ENCODE measurements at regions not wholly inside any gene's neighbourhood (a gene's known extent, or its start where the extent isn't known, plus 50 kb on each side); places are given as distances from the start of the nearest gene placed in this dataset.

- Histone ChIP-seq H3K36me3 (ENCODE audit: control insufficient read depth in 5 of 5, insufficient read depth in 5 of 5, low read length in 5 of 5) (no peaks in the 10 kb centered on the region), H3K27me3 (ENCODE audit: control insufficient read depth in 5 of 5, insufficient read depth in 4 of 5, low read length in 5 of 5) (no peaks in the 10 kb centered on the region), H3K27ac (ENCODE audit: low read depth, low read length) (no peak overlapping the region), H3K9ac (ENCODE audit: low read length in 5 of 5) (no peak overlapping the region), H3K4me3 (ENCODE audit: low read depth in 1 of 5, low read length in 5 of 5) (no peak overlapping the region), H3K4me1 (ENCODE audit: control insufficient read depth in 5 of 5, insufficient read depth in 5 of 5, low read length in 5 of 5) (no peaks in the 10 kb centered on the region), H3K9me3 (ENCODE audit: control insufficient read depth in 5 of 5, low read length in 5 of 5) (peaks cover 0 to 6% (median 3%) of the 10 kb centered on the region in 5 donors)
These were observed 1139.7 kb upstream of the CELF2 start for GRCh38 chr10:9877978-9878377.

GRCh38 chr10:9878383-9878782 lies 1139.3 kb upstream of the CELF2 start:
- H3K9me3 ChIP-seq (ENCODE audit: control insufficient read depth in 5 of 5, low read length in 5 of 5): peaks cover 1 to 7% (median 7%) of the 10 kb centered on the region in 5 donors
- no peaks in the 10 kb centered on the region for H3K4me1 ChIP-seq (ENCODE audit: control insufficient read depth in 5 of 5, insufficient read depth in 5 of 5, low read length in 5 of 5)
- no peak overlapping the region for H3K4me3 ChIP-seq (ENCODE audit: low read depth in 1 of 5, low read length in 5 of 5)
- H3K9ac ChIP-seq (ENCODE audit: low read length in 5 of 5): no peak overlapping the region
- no peaks in the 10 kb centered on the region for H3K36me3 ChIP-seq (ENCODE audit: control insufficient read depth in 5 of 5, insufficient read depth in 5 of 5, low read length in 5 of 5)
- no peaks in the 10 kb centered on the region for H3K27me3 ChIP-seq (ENCODE audit: control insufficient read depth in 5 of 5, insufficient read depth in 4 of 5, low read length in 5 of 5)
- H3K27ac ChIP-seq (ENCODE audit: low read depth, low read length): no peak overlapping the region

GRCh38 chr10:9885761-9886160 lies 1131.9 kb upstream of the CELF2 start:
- no peak overlapping the region for H3K9ac ChIP-seq (ENCODE audit: low read length in 5 of 5)
- no peaks in the 10 kb centered on the region for H3K36me3 ChIP-seq (ENCODE audit: control insufficient read depth in 5 of 5, insufficient read depth in 5 of 5, low read length in 5 of 5)
- no peak overlapping the region for H3K27ac ChIP-seq (ENCODE audit: low read depth, low read length)
- H3K27me3 ChIP-seq (ENCODE audit: control insufficient read depth in 5 of 5, insufficient read depth in 4 of 5, low read length in 5 of 5): no peaks in the 10 kb centered on the region
- no peaks in the 10 kb centered on the region for H3K4me1 ChIP-seq (ENCODE audit: control insufficient read depth in 5 of 5, insufficient read depth in 5 of 5, low read length in 5 of 5)
- H3K9me3 ChIP-seq (ENCODE audit: control insufficient read depth in 5 of 5, low read length in 5 of 5): peaks cover 0 to 10% (median 7%) of the 10 kb centered on the region in 5 donors
- H3K4me3 ChIP-seq (ENCODE audit: low read depth in 1 of 5, low read length in 5 of 5): no peak overlapping the region

GRCh38 chr10:9886772-9887171 lies 1130.9 kb upstream of the CELF2 start:
- H3K36me3 ChIP-seq (ENCODE audit: control insufficient read depth in 5 of 5, insufficient read depth in 5 of 5, low read length in 5 of 5): no peaks in the 10 kb centered on the region

GRCh38 chr10:9895453-9895852 lies 1122.2 kb upstream of the CELF2 start:
- H3K27ac ChIP-seq (ENCODE audit: low read depth, low read length): no peak overlapping the region

More at GRCh38 chr10:9886772-9887171, 1130.9 kb upstream of the CELF2 start:
- no peaks in the 10 kb centered on the region for H3K4me1 ChIP-seq (ENCODE audit: control insufficient read depth in 5 of 5, insufficient read depth in 5 of 5, low read length in 5 of 5)
- H3K27me3 ChIP-seq (ENCODE audit: control insufficient read depth in 5 of 5, insufficient read depth in 4 of 5, low read length in 5 of 5): no peaks in the 10 kb centered on the region
- H3K27ac ChIP-seq (ENCODE audit: low read depth, low read length): no peak overlapping the region
- peaks cover 0 to 10% (median 7%) of the 10 kb centered on the region in 5 donors for H3K9me3 ChIP-seq (ENCODE audit: control insufficient read depth in 5 of 5, low read length in 5 of 5)
- no peak overlapping the region for H3K9ac ChIP-seq (ENCODE audit: low read length in 5 of 5)
- H3K4me3 ChIP-seq (ENCODE audit: low read depth in 1 of 5, low read length in 5 of 5): no peak overlapping the region

GRCh38 chr10:9895981-9896380 lies 1121.7 kb upstream of the CELF2 start:
- Histone ChIP-seq H3K36me3 (ENCODE audit: control insufficient read depth in 5 of 5, insufficient read depth in 5 of 5, low read length in 5 of 5) (no peaks in the 10 kb centered on the region), H3K4me3 (ENCODE audit: low read depth in 1 of 5, low read length in 5 of 5) (no peak overlapping the region), H3K27me3 (ENCODE audit: control insufficient read depth in 5 of 5, insufficient read depth in 4 of 5, low read length in 5 of 5) (no peaks in the 10 kb centered on the region), H3K4me1 (ENCODE audit: control insufficient read depth in 5 of 5, insufficient read depth in 5 of 5, low read length in 5 of 5) (no peaks in the 10 kb centered on the region), H3K9me3 (ENCODE audit: control insufficient read depth in 5 of 5, low read length in 5 of 5) (peaks cover 0 to 4% (median 3%) of the 10 kb centered on the region in 5 donors), H3K27ac (ENCODE audit: low read depth, low read length) (no peak overlapping the region), H3K9ac (ENCODE audit: low read length in 5 of 5) (no peak overlapping the region)

More at GRCh38 chr10:9895453-9895852, 1122.2 kb upstream of the CELF2 start:
- Histone ChIP-seq H3K4me1 (ENCODE audit: control insufficient read depth in 5 of 5, insufficient read depth in 5 of 5, low read length in 5 of 5) (no peaks in the 10 kb centered on the region), H3K9me3 (ENCODE audit: control insufficient read depth in 5 of 5, low read length in 5 of 5) (peaks cover 0 to 4% (median 3%) of the 10 kb centered on the region in 5 donors), H3K4me3 (ENCODE audit: low read depth in 1 of 5, low read length in 5 of 5) (no peak overlapping the region), H3K27me3 (ENCODE audit: control insufficient read depth in 5 of 5, insufficient read depth in 4 of 5, low read length in 5 of 5) (no peaks in the 10 kb centered on the region), H3K9ac (ENCODE audit: low read length in 5 of 5) (no peak overlapping the region), H3K36me3 (ENCODE audit: control insufficient read depth in 5 of 5, insufficient read depth in 5 of 5, low read length in 5 of 5) (no peaks in the 10 kb centered on the region)

- Histone ChIP-seq H3K27ac (ENCODE audit: low read depth, low read length) (no peak overlapping the region), H3K4me3 (ENCODE audit: low read depth in 1 of 5, low read length in 5 of 5) (no peak overlapping the region), H3K27me3 (ENCODE audit: control insufficient read depth in 5 of 5, insufficient read depth in 4 of 5, low read length in 5 of 5) (no peaks in the 10 kb centered on the region), H3K9ac (ENCODE audit: low read length in 5 of 5) (no peak overlapping the region), H3K36me3 (ENCODE audit: control insufficient read depth in 5 of 5, insufficient read depth in 5 of 5, low read length in 5 of 5) (no peaks in the 10 kb centered on the region), H3K9me3 (ENCODE audit: control insufficient read depth in 5 of 5, low read length in 5 of 5) (no peaks in the 10 kb centered on the region), H3K4me1 (ENCODE audit: control insufficient read depth in 5 of 5, insufficient read depth in 5 of 5, low read length in 5 of 5) (no peaks in the 10 kb centered on the region)
These were observed 1118.9 kb upstream of the CELF2 start for GRCh38 chr10:9898633-9899395.

GRCh38 chr10:9900751-9901150 lies 1116.9 kb upstream of the CELF2 start:
- Histone ChIP-seq H3K27ac (ENCODE audit: low read depth, low read length) (no peak overlapping the region), H3K4me3 (ENCODE audit: low read depth in 1 of 5, low read length in 5 of 5) (no peak overlapping the region), H3K27me3 (ENCODE audit: control insufficient read depth in 5 of 5, insufficient read depth in 4 of 5, low read length in 5 of 5) (no peaks in the 10 kb centered on the region), H3K9ac (ENCODE audit: low read length in 5 of 5) (no peak overlapping the region), H3K4me1 (ENCODE audit: control insufficient read depth in 5 of 5, insufficient read depth in 5 of 5, low read length in 5 of 5) (no peaks in the 10 kb centered on the region), H3K9me3 (ENCODE audit: control insufficient read depth in 5 of 5, low read length in 5 of 5) (peaks cover 0 to 4% (median under 1%) of the 10 kb centered on the region in 5 donors), H3K36me3 (ENCODE audit: control insufficient read depth in 5 of 5, insufficient read depth in 5 of 5, low read length in 5 of 5) (no peaks in the 10 kb centered on the region)

GRCh38 chr10:9901971-9902370 lies 1115.7 kb upstream of the CELF2 start:
- H3K36me3 ChIP-seq (ENCODE audit: control insufficient read depth in 5 of 5, insufficient read depth in 5 of 5, low read length in 5 of 5): no peaks in the 10 kb centered on the region
- no peak overlapping the region for H3K9ac ChIP-seq (ENCODE audit: low read length in 5 of 5)
- H3K27me3 ChIP-seq (ENCODE audit: control insufficient read depth in 5 of 5, insufficient read depth in 4 of 5, low read length in 5 of 5): no peaks in the 10 kb centered on the region

GRCh38 chr10:9910446-9910845 lies 1107.2 kb upstream of the CELF2 start:
- Histone ChIP-seq H3K4me1 (ENCODE audit: control insufficient read depth in 5 of 5, insufficient read depth in 5 of 5, low read length in 5 of 5) (no peaks in the 10 kb centered on the region), H3K9ac (ENCODE audit: low read length in 5 of 5) (no peak overlapping the region), H3K36me3 (ENCODE audit: control insufficient read depth in 5 of 5, insufficient read depth in 5 of 5, low read length in 5 of 5) (no peaks in the 10 kb centered on the region), H3K27ac (ENCODE audit: low read depth, low read length) (no peak overlapping the region), H3K9me3 (ENCODE audit: control insufficient read depth in 5 of 5, low read length in 5 of 5) (peaks cover 4 to 10% (median 5%) of the 10 kb centered on the region in 5 donors), H3K27me3 (ENCODE audit: control insufficient read depth in 5 of 5, insufficient read depth in 4 of 5, low read length in 5 of 5) (no peaks in the 10 kb centered on the region), H3K4me3 (ENCODE audit: low read depth in 1 of 5, low read length in 5 of 5) (no peak overlapping the region)

More at GRCh38 chr10:9901971-9902370, 1115.7 kb upstream of the CELF2 start:
- Histone ChIP-seq H3K4me3 (ENCODE audit: low read depth in 1 of 5, low read length in 5 of 5) (no peak overlapping the region), H3K9me3 (ENCODE audit: control insufficient read depth in 5 of 5, low read length in 5 of 5) (peaks cover 3 to 8% (median 4%) of the 10 kb centered on the region in 5 donors), H3K4me1 (ENCODE audit: control insufficient read depth in 5 of 5, insufficient read depth in 5 of 5, low read length in 5 of 5) (no peaks in the 10 kb centered on the region), H3K27ac (ENCODE audit: low read depth, low read length) (no peak overlapping the region)
